BE2C (cell line): ENCODE measurements at regions not wholly inside any gene's neighbourhood (a gene's known extent, or its start where the extent isn't known, plus 50 kb on each side); places are given as distances from the start of the nearest gene placed in this dataset.

Source experiments
- DNase-seq: peaks from one replicate; pipeline ENCODE4 v3.0.0-alpha.2; 2020
- H3K27me3 ChIP-seq: fragments of 250-450 bp; sonication (Bioruptor Pico); 2 replicates; pipeline ENCODE4 v1.5.1; 2020; ENCODE audit warnings: mild to moderate bottlenecking
- H3K36me3 ChIP-seq: fragments of 250-450 bp; sonication (Bioruptor Pico); 2 replicates; pipeline ENCODE4 v1.5.1; 2020; ENCODE audit warnings: mild to moderate bottlenecking
- H3K4me1 ChIP-seq: fragments of 250-450 bp; sonication (Bioruptor Pico); 2 replicates; pipeline ENCODE4 v1.5.1; 2020
- H3K4me3 ChIP-seq: 2 replicates; pipeline ENCODE4 v1.5.1; 2011; ENCODE audit warnings: low read depth, low read length
- H3K9me3 ChIP-seq: fragments of 250-450 bp; sonication (Bioruptor Pico); 2 replicates; pipeline ENCODE4 v1.5.1; 2020
- TF ChIP-seq, protein P1 (sequence below): IDR thresholded peaks from 2 replicates; pipeline ENCODE4 v1.5.1; 2012; ENCODE audit warnings: mild to moderate bottlenecking, low read depth, low read length

DNA sequence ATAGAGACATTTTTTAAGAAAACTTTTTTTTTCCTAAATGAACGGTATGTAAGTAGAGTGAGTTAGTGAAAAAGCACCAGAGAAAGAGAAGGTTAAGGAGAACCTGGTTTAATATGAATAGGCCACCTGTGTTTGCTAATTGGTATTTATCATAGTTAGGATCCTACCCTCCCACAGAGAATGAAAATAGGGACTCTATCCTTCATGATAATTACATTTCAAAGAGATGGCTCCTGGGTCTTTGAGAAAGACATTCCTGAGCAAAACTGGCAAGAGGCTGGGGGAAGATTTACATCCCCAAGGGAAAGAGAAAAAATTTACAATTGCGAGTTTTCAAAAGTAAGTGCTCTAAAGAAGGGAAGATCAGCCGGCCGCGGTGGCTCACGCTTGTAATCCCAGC is 1284.5 kb downstream of the SLITRK1 start:
- no peaks in the 10 kb centered on the region for H3K36me3 ChIP-seq
- no peaks in the 10 kb centered on the region for H3K9me3 ChIP-seq
- no peaks in the 10 kb centered on the region for H3K4me1 ChIP-seq
- TF ChIP-seq, protein P1, sequence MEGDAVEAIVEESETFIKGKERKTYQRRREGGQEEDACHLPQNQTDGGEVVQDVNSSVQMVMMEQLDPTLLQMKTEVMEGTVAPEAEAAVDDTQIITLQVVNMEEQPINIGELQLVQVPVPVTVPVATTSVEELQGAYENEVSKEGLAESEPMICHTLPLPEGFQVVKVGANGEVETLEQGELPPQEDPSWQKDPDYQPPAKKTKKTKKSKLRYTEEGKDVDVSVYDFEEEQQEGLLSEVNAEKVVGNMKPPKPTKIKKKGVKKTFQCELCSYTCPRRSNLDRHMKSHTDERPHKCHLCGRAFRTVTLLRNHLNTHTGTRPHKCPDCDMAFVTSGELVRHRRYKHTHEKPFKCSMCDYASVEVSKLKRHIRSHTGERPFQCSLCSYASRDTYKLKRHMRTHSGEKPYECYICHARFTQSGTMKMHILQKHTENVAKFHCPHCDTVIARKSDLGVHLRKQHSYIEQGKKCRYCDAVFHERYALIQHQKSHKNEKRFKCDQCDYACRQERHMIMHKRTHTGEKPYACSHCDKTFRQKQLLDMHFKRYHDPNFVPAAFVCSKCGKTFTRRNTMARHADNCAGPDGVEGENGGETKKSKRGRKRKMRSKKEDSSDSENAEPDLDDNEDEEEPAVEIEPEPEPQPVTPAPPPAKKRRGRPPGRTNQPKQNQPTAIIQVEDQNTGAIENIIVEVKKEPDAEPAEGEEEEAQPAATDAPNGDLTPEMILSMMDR = no peak
- H3K27me3 ChIP-seq = no peaks in the 10 kb centered on the region; the same call in 1 of the 2 replicates
- no peak overlapping the region for H3K4me3 ChIP-seq
- no peak for DNase-seq

DNA sequence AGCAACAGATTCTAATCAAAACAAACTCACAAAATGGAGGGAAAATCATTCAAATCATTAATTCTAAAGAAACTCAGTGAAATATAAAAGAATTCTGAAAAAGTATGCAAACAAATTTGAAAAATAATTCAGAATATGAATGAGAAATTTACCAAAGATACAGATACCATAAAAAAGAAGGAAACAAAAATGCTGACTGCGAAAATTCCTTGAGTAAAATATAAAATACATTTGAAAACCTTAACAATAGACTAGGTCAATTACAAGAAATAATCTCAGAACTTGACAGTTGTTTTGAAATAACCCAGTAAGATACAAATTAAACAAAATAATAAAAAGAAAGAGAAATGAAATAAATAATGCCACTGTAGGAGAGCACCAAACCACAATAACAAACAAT is 1289.0 kb downstream of the SLITRK1 start:
- no peaks in the 10 kb centered on the region; the same call in 1 of the 2 replicates for H3K27me3 ChIP-seq
- TF ChIP-seq, protein P1 = no peak

DNA sequence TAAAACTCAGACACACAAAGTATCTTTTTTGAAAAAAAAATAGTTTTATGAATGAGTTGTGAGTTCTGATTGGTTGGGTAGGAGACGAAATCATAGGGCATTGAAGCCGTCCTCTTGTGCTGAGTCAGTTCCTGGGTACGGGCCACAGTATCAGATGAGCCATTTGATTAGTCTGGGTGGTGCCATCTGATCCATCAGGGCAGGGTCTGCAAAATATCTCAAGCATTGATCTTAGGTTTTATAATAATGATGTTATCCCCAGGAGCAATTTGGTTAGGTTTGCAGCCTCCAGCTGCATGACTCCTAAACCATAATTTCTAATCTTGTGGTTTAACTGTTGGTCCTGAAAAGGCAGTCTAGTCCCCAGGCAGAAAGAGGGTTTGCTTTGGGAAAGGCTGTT is 1310.6 kb downstream of the SLITRK1 start:
- TF ChIP-seq, protein P1 = no peak
- DNase-seq = no peak
- Histone ChIP-seq H3K36me3 (no peaks in the 10 kb centered on the region), H3K4me3 (no peak overlapping the region), H3K4me1 (no peaks in the 10 kb centered on the region), H3K27me3 (no peaks in the 10 kb centered on the region), H3K9me3 (no peaks in the 10 kb centered on the region)

More for the DNA sequence above, 1289.0 kb downstream of the SLITRK1 start:
- DNase-seq = no peak
- Histone ChIP-seq H3K9me3 (no peaks in the 10 kb centered on the region), H3K4me1 (no peaks in the 10 kb centered on the region), H3K4me3 (no peak overlapping the region), H3K36me3 (no peaks in the 10 kb centered on the region)

DNA sequence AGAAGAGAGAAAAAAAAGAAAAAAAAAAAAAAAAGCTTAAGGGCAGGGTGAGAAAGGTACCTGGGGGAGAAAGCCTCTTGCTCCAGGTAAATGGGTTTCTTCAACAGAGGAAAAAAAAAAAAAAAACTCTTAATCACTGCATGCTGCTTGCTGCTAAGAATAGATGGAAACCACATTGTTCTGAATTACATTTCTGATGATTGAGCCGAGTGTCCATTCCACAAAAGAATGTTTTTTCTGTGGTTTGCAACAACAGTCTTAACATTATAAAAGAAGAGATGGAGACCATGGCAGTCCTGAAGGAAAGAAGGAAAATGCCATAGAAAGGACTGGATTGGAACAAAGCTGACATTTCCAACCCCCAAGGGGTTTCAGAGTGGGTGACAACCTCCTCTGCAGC is 1312.7 kb downstream of the SLITRK1 start:
- Histone ChIP-seq H3K4me1 (no peaks in the 10 kb centered on the region), H3K9me3 (no peaks in the 10 kb centered on the region), H3K4me3 (no peak overlapping the region), H3K36me3 (no peaks in the 10 kb centered on the region), H3K27me3 (no peaks in the 10 kb centered on the region)
- DNase-seq = no peak
- TF ChIP-seq, protein P1 = no peak

DNA sequence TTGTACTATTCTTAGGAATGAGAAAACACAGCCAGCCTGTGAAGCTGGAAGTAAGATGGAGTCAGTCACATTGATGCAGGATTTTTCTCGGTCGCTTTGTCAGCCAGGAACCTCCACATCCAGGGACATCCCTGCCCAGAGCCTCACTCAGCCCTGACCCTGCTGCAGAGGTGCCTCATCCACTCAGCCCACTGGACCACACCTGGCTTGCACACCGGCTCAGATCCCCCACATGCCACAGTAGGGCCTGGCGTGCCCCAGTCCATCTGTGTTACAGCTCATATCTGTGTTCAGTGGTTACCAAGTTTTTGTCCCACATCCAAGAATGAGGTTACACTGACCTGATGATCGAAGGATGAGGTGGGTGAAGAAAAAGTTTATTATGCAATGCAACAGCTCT is 1315.4 kb downstream of the SLITRK1 start:
- TF ChIP-seq, protein P1 = no peak
- Histone ChIP-seq H3K9me3 (no peaks in the 10 kb centered on the region), H3K27me3 (no peaks in the 10 kb centered on the region), H3K4me1 (no peaks in the 10 kb centered on the region), H3K36me3 (no peaks in the 10 kb centered on the region), H3K4me3 (no peak overlapping the region)
- DNase-seq = no peak

DNA sequence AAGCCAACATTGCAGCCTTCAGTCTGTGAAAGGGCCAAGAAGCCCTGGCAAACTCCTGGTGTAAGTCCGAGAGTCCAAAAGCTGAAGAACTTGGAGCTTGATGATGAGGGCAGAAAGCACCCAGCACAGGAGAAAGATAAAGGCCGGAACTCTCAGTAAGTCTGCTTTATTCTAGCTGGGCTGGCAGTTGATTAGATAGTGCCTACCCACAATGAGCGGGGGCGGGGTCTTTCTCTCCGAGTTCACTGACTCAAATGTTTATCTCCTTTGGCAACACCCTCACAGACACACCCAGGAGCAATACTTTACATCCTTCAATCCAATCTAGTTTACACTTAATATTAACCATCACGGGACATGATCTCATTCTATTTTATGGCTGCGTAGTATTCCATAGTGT is 1317.1 kb downstream of the SLITRK1 start:
- no peaks in the 10 kb centered on the region for H3K9me3 ChIP-seq
- H3K4me1 ChIP-seq = no peaks in the 10 kb centered on the region
- H3K4me3 ChIP-seq = no peak overlapping the region
- H3K36me3 ChIP-seq = no peaks in the 10 kb centered on the region
- TF ChIP-seq, protein P1 = no peak
- H3K27me3 ChIP-seq = no peaks in the 10 kb centered on the region
- no peak for DNase-seq
